ENCODE measurements at regions not wholly inside any gene's neighbourhood (a gene's known extent, or its start where the extent isn't known, plus 50 kb on each side); places are given as distances from the start of the nearest gene placed in this dataset.

DNA sequence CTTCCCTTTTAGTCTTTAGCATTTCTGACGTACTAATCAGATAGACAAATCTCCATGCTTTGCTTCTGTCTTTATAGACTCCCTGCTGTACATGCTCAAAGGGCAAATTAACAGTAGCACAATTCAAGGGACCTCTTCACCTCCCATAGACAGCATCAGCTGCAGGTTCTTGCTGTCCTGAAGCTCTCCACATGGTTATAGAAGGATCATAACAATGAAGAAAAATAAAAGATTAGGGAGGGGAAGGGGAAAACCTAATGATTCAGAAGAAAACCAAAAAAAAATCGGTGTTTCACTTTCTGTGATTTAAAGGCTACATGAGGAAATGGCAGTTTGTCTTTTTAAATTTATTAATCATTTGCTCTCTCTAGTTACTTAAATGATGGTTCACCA, 155.5 kb downstream of the PTCSC3 start:
- no peaks in the 10 kb centered on the region for H3K36me3 ChIP-seq (replicated peaks)
- no peak for DNase-seq
- H3K4me3 ChIP-seq (ENCODE audit: low read depth, low read length): no peak overlapping the region
- H3K27me3 ChIP-seq (replicated peaks): no peaks in the 10 kb centered on the region
- TF ChIP-seq, protein P1, sequence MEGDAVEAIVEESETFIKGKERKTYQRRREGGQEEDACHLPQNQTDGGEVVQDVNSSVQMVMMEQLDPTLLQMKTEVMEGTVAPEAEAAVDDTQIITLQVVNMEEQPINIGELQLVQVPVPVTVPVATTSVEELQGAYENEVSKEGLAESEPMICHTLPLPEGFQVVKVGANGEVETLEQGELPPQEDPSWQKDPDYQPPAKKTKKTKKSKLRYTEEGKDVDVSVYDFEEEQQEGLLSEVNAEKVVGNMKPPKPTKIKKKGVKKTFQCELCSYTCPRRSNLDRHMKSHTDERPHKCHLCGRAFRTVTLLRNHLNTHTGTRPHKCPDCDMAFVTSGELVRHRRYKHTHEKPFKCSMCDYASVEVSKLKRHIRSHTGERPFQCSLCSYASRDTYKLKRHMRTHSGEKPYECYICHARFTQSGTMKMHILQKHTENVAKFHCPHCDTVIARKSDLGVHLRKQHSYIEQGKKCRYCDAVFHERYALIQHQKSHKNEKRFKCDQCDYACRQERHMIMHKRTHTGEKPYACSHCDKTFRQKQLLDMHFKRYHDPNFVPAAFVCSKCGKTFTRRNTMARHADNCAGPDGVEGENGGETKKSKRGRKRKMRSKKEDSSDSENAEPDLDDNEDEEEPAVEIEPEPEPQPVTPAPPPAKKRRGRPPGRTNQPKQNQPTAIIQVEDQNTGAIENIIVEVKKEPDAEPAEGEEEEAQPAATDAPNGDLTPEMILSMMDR (IDR thresholded peaks at IDR 0.05; ENCODE audit: low read depth, low read length, missing control alignments): no peak
- in situ Hi-C loops (cut with HindIII; ENCODE audit: low pct_ligation_motif_present, low sequenced_read_pairs): no loop called here
- H3K27ac ChIP-seq: no peak overlapping the region

DNA sequence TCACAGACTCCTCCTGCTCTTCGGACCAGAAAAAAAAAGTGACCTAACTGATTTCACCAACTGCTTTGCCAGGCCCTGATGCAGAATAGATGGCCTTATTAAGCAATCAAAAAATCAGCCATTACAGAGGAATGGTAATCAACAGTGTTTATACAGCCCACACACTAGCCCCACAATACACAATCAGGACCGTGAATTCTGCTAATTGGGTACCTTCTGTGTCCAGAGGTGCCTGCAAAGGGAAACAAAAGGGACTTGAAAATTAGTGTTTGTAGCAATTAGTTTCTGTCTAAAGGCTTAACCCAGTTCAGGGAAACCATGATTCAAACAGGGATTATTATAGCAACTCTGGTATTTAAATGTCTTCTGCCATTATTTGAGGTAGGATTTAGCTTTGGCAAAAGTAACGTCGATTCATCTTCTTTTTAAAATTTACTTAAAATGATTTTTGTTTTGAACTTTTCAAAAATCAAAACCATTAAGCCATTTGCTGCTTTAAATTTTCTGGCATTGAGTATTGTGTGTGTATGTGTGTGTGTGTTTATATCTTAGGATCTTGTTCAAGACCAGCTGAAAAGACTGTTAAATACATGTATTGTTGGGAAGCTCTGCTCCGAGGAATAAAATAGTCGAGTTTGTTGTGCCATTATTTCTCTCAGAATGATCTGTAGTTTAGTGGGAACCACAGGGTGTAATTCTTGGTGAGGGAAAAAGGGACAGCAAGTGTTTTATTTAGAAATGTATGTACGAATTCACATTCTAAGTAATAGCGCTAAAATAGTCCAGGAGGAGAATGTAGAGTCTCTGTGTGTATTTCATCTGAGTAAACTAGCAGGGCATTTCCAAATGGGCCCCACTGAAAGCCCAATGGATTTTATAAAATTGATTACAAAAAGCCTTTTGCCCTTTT, 156.1 kb downstream of the PTCSC3 start:
- TF ChIP-seq, protein P1 (IDR thresholded peaks at IDR 0.05; ENCODE audit: low read depth, low read length, missing control alignments): no peak
- Histone ChIP-seq H3K4me3 (ENCODE audit: low read depth, low read length) (no peak overlapping the region), H3K36me3 (replicated peaks) (no peaks in the 10 kb centered on the region), H3K27me3 (replicated peaks) (no peaks in the 10 kb centered on the region), H3K27ac (no peak overlapping the region)
- DNase-seq: no peak
- in situ Hi-C loops (cut with HindIII; ENCODE audit: low pct_ligation_motif_present, low sequenced_read_pairs): no loop called here

DNA sequence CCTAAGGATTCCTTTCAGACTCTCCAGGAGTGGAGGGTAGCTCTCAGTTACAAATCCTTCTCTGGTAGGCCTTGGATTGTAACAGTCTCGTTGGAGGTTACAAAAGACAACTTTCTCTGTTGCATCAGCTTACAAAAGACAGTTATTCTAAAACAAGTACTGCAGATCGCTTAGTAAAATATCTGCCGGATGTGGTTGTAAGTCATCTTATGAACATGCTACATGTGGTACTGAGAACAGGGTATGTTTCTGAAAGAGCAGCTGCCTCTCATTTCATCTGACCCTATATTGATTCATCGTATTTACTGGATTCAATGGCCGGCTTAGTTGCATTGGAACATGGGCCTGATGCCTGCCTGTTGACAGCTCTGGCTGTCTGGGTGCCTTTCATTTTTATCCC, 157.4 kb downstream of the PTCSC3 start:
- no peak overlapping the region for H3K27ac ChIP-seq
- in situ Hi-C loops (cut with HindIII; ENCODE audit: low pct_ligation_motif_present, low sequenced_read_pairs): no loop called here
- TF ChIP-seq, protein P1 (IDR thresholded peaks at IDR 0.05; ENCODE audit: low read depth, low read length, missing control alignments): no peak
- DNase-seq: no peak
- H3K4me3 ChIP-seq (ENCODE audit: low read depth, low read length): no peak overlapping the region
- H3K36me3 ChIP-seq (replicated peaks): no peaks in the 10 kb centered on the region
- no peaks in the 10 kb centered on the region for H3K27me3 ChIP-seq (replicated peaks)

DNA sequence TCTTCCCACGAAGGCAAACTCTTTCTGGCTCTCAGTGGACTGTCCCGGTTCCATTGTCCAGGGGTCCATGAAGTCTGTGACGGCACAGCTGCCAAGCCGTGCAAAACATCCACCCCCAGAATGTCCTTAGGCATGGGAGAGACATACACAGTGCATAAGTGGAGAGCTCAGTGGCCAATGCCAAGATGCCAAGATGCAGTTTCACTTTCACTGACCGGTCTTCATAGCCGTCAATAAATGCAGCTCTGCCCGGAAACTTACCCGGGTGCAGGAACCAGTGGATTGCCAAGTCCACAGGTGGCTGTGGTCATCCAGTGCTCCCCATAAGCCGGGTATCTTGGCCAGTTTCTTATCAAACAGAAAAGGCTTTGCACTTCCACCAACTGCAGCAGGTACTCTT, 162.3 kb downstream of the PTCSC3 start:
- H3K4me3 ChIP-seq (ENCODE audit: low read depth, low read length): no peak overlapping the region
- no peaks in the 10 kb centered on the region for H3K27me3 ChIP-seq (replicated peaks)
- no peaks in the 10 kb centered on the region for H3K36me3 ChIP-seq (replicated peaks)
- TF ChIP-seq, protein P1 (IDR thresholded peaks at IDR 0.05; ENCODE audit: low read depth, low read length, missing control alignments): no peak
- in situ Hi-C loops (cut with HindIII; ENCODE audit: low pct_ligation_motif_present, low sequenced_read_pairs): no loop called here
- no peak overlapping the region for H3K27ac ChIP-seq
- no peak for DNase-seq

DNA sequence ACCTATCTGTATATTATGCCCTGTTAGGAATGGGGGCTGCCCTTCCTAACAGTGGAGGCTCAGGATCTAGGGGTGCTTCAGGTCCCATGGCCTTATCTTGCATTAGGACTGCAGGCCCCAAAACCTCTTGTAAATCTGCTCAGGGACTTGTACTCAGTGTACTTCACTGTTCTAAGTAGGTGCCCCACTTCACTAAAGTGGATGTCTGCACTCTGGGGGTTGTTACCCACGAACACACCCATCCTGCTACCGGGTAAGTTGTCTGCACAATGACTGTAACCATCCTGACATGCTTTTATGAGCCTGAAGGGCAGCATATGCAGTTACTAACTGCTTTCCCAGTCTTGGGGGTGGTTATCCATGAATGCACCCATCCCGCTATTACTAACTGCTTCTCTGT, 163.0 kb downstream of the PTCSC3 start:
- H3K4me3 ChIP-seq (ENCODE audit: low read depth, low read length): no peak overlapping the region
- TF ChIP-seq, protein P1 (IDR thresholded peaks at IDR 0.05; ENCODE audit: low read depth, low read length, missing control alignments): no peak
- H3K27me3 ChIP-seq (replicated peaks): no peaks in the 10 kb centered on the region
- DNase-seq: no peak
- H3K36me3 ChIP-seq (replicated peaks): no peaks in the 10 kb centered on the region
- in situ Hi-C loops (cut with HindIII; ENCODE audit: low pct_ligation_motif_present, low sequenced_read_pairs): no loop called here
- no peak overlapping the region for H3K27ac ChIP-seq

Data from brain microvascular endothelial cell (primary cell).